K562 (cell line): ENCODE measurements at regions not wholly inside any gene's neighbourhood (a gene's known extent, or its start where the extent isn't known, plus 50 kb on each side); places are given as distances from the start of the nearest gene placed in this dataset.
A peak's percentile ranks its signal among the peaks of the same experiment; 100 is the strongest.

Source experiments
- ATAC-seq: fragments of 200-7000 bp; cut with Tn5 transposase; 3 replicates; pipeline ENCODE4 v1.9.1; 2020; ENCODE audit warnings: moderate library complexity
- BruUV-seq: library from RNA; stranded (reverse); fragments of 400-500 nt; replicated peaks from 2 replicates; lab custom pipeline; 2021; lab: Mats Ljungman, UMichigan
- CTCF ChIA-PET: fragments of 300-600 bp; formaldehyde crosslinking; extraction: SDS; loops from one replicate; lab custom pipeline; 2021; ENCODE audit warnings: low intra/inter-chr PET ratio; lab: Yijun Ruan, JAX
- POLR2A ChIA-PET: fragments of 300-600, 350-650 bp; sonication (Branson Sonifier 250); formaldehyde crosslinking; extraction: SDS; loops from one replicate; lab custom pipeline; 2021; ENCODE audit warnings: antibody characterized with exemption, inconsistent platforms; lab: Yijun Ruan, JAX
- DNase-seq, 4 experiments: peaks; one replicate each; pipeline versions ENCODE4 v3.0.0 to v3.0.0-alpha.2; 2011 to 2018; ENCODE audit warnings: low spot score in 3 of 4, mixed read lengths in 3 of 4; ENCODE audit errors: extremely low read depth in 1 of 4
- FAIRE-seq: peaks from 2 replicates; lab custom pipeline; 2011; peaks lifted over from hg19 to GRCh38; lab: Jason Lieb, UNC
- H2AFZ ChIP-seq: 2 replicates; pipeline ENCODE4 v1.6.0; 2011; ENCODE audit warnings: low read depth, low read length, control low read depth, inconsistent platforms
- H3K27ac ChIP-seq: fragments of 200-600 bp; 3 replicates; pipeline ENCODE4 v1.8.0; 2011; ENCODE audit warnings: low read depth, mild to moderate bottlenecking, control low read depth, inconsistent platforms, low read length, moderate library complexity, mixed read lengths; ENCODE audit errors: extremely low read depth
- H3K27me3 ChIP-seq, 2 experiments: fragments of 300-600 bp in 1 of 2; 2 replicates in 1 of 2; 3 replicates in 1 of 2; pipeline versions ENCODE4 v1.6.0 to v1.8.0; 2011; ENCODE audit warnings: inconsistent platforms in 2 of 2, low read length in 2 of 2, mild to moderate bottlenecking in 1 of 2, mixed read lengths in 1 of 2, moderate library complexity in 1 of 2; ENCODE audit not compliant: control insufficient read depth in 2 of 2, insufficient read depth in 2 of 2
- H3K36me3 ChIP-seq: fragments of 300-600 bp; 3 replicates; pipeline ENCODE4 v1.8.0; 2011; ENCODE audit warnings: mild to moderate bottlenecking, low read length, inconsistent platforms; ENCODE audit not compliant: control insufficient read depth, insufficient read depth
- H3K4me1 ChIP-seq, 2 experiments: fragments of 200-600 bp in 1 of 2; replicated peaks in 1 of 2; 2 replicates in 1 of 2; 3 replicates in 1 of 2; pipeline versions ENCODE4 v1.5.1 to v1.8.0; 2011; ENCODE audit warnings: inconsistent platforms in 2 of 2, low read length in 2 of 2, mild to moderate bottlenecking in 1 of 2, mixed read lengths in 1 of 2, moderate library complexity in 1 of 2; ENCODE audit not compliant: control insufficient read depth in 2 of 2, insufficient read depth in 2 of 2
- H3K4me2 ChIP-seq: 2 replicates; pipeline ENCODE4 v1.6.1; 2011; ENCODE audit warnings: low read length, control low read depth, inconsistent platforms, mixed read lengths; ENCODE audit not compliant: insufficient read depth
- H3K4me3 ChIP-seq: fragments of 200-600 bp; sonication (generic), shearing (Covaris generic); 2 replicates; pipeline ENCODE4 v1.5.1; 2016; ENCODE audit warnings: control low read depth, inconsistent platforms
- H3K79me2 ChIP-seq: fragments of 200-600 bp; 3 replicates; pipeline ENCODE4 v1.8.0; 2011; ENCODE audit warnings: low read length, inconsistent platforms; ENCODE audit not compliant: control insufficient read depth, insufficient read depth
- H3K9ac ChIP-seq, 2 experiments: 2 replicates each; pipeline versions ENCODE4 v1.6.0 to v1.6.1; 2011; ENCODE audit warnings: low read depth in 2 of 2, low read length in 2 of 2, control low read depth in 1 of 2, inconsistent platforms in 1 of 2, mild to moderate bottlenecking in 1 of 2, mixed read lengths in 1 of 2; ENCODE audit not compliant: insufficient read depth in 1 of 2
- H3K9me1 ChIP-seq: one replicate; pipeline ENCODE4 v1.6.0; 2011; ENCODE audit warnings: inconsistent platforms, mild to moderate bottlenecking, low read length, moderate library complexity; ENCODE audit not compliant: control insufficient read depth, insufficient read depth
- H3K9me3 ChIP-seq: replicated peaks from 2 replicates; pipeline ENCODE4 v1.5.1; 2011; ENCODE audit warnings: low read depth, low read length, inconsistent platforms; ENCODE audit not compliant: control insufficient read depth, insufficient read depth
- H4K20me1 ChIP-seq: replicated peaks from 2 replicates; pipeline ENCODE4 v1.6.1; 2011; ENCODE audit warnings: low read length, inconsistent platforms, mixed read lengths; ENCODE audit not compliant: control insufficient read depth, insufficient read depth
- ETV5 ChIP-seq: sonication (generic); formaldehyde crosslinking; IDR thresholded peaks from 2 replicates; pipeline ENCODE4 v1.4.0; 2020; ENCODE audit warnings: low read depth, mild to moderate bottlenecking, missing genetic modification reagents
- PTTG1 ChIP-seq: fragments of 450-650 bp; IDR thresholded peaks from 2 replicates; pipeline ENCODE4 v1.6.1; 2016; ENCODE audit warnings: low read depth, mild to moderate bottlenecking, missing genetic modification characterization, missing compliant biosample characterization
- RHOXF2B ChIP-seq: fragments of 250-450 bp; sonication (Bioruptor Pico); conservative IDR thresholded peaks from 2 replicates; pipeline ENCODE4 v1.5.1; 2021
- TCF15 ChIP-seq: fragments of 250-450 bp; sonication (Bioruptor Pico); IDR thresholded peaks from 2 replicates; pipeline ENCODE4 v1.8.0; 2022; ENCODE audit warnings: moderate library complexity, mild to moderate bottlenecking, inconsistent platforms
- ZKSCAN3 ChIP-seq: fragments of 250-450 bp; sonication (Bioruptor Pico); IDR thresholded peaks from 2 replicates; pipeline ENCODE4 v1.4.0; 2020
- ZNF561 ChIP-seq: fragments of 450-650 bp; formaldehyde crosslinking; conservative IDR thresholded peaks from 2 replicates; pipeline ENCODE4 v1.4.0; 2020; ENCODE audit warnings: mild to moderate bottlenecking, moderate library complexity
- ZNF586 ChIP-seq: fragments of 450-650 bp; formaldehyde crosslinking; conservative IDR thresholded peaks from 2 replicates; pipeline ENCODE4 v1.4.0; 2020; ENCODE audit warnings: mild to moderate bottlenecking, moderate library complexity
- WGBS: fragments of 100-300 bp; shearing (Covaris generic); methylation state at CpG from one replicate; pipeline ENCODE4 v1.1.6; 2016; ENCODE audit warnings: low coverage, mixed read lengths; ENCODE audit not compliant: insufficient coverage; ENCODE audit errors: missing lambda C conversion rate; 5-methylcytosine and 5-hydroxymethylcytosine counted together
- in situ Hi-C: fragments of 300-500 bp; cut with MboI; formaldehyde crosslinking; loops from 4 replicates; pipeline ENCODE4 v1.15.0; 2018; ENCODE audit warnings: inconsistent platforms, mixed read lengths
- intact Hi-C: fragments of 100-400 bp; cut with micrococcal nuclease; formaldehyde crosslinking; loops from 2 replicates; pipeline ENCODE4 v1.14.2; 2022

GRCh38 chr3:153892126-153892525, 229.1 kb upstream of the ARHGEF26 start:
- no TSS peak for BruUV-seq
- H3K27me3 ChIP-seq, result no peaks in the 10 kb centered on the region
- ChIA-PET CTCF (no interaction called here), POLR2A (no interaction called here)
- no peak overlapping the region for H3K4me3 ChIP-seq
- no peaks in the 10 kb centered on the region for H3K9me1 ChIP-seq
- in situ Hi-C loops, result no loop called here
- H3K9ac ChIP-seq, result no peak overlapping the region
- no peak overlapping the region for H3K27ac ChIP-seq
- intact Hi-C loops, result no loop called here
- H3K9me3 ChIP-seq, result no peaks in the 10 kb centered on the region
- ATAC-seq (no peak), FAIRE-seq (peak; percentile 75), DNase-seq (no peak)
- no peaks in the 10 kb centered on the region for H4K20me1 ChIP-seq
- no peaks in the 10 kb centered on the region for H3K79me2 ChIP-seq
- TF ChIP-seq TCF15 (no peak), PTTG1 (tag) (no peak)
- H3K36me3 ChIP-seq, result no peaks in the 10 kb centered on the region
- no peak overlapping the region for H3K4me2 ChIP-seq
- H3K4me1 ChIP-seq, result no peaks in the 10 kb centered on the region
- no peak overlapping the region for H2AFZ ChIP-seq
- WGBS, result 0% methylated on average over 5 of the region's 5 CpGs

GRCh38 chr3:153894857-153895256, 226.3 kb upstream of the ARHGEF26 start:
- 0% methylated on average over 1 of the region's 1 CpG for WGBS
- CTCF ChIA-PET, result no interaction called here

More at GRCh38 chr3:153894857-153895256, 226.3 kb upstream of the ARHGEF26 start:
- no peak overlapping the region for H3K4me2 ChIP-seq
- no TSS peak for BruUV-seq
- H3K9me3 ChIP-seq, result no peaks in the 10 kb centered on the region
- POLR2A ChIA-PET, result interaction anchor here (0.5 to 0.7 kb wide), 2 partner anchors 10 to 29 kb away, joined by 3 read pairs; no protein-coding TSS in a partner anchor
- in situ Hi-C loops (no loop called here), intact Hi-C loops (no loop called here)
- H3K4me1 ChIP-seq, result no peaks in the 10 kb centered on the region
- no peak for DNase-seq
- no peaks in the 10 kb centered on the region for H3K9me1 ChIP-seq
- H3K4me3 ChIP-seq, result no peak overlapping the region
- TF ChIP-seq ZNF561 (CRISPR knock-in tag), result no peak
- no peak for TF ChIP-seq ZKSCAN3
- no peak for TF ChIP-seq ZNF586 (CRISPR knock-in tag)
- no peak for TF ChIP-seq ETV5 (CRISPR knock-in tag)
- TF ChIP-seq RHOXF2B (CRISPR knock-in tag), result no peak
- H3K9ac ChIP-seq, result no peak overlapping the region
- no peak overlapping the region for H2AFZ ChIP-seq
- FAIRE-seq, result no peak
- no peaks in the 10 kb centered on the region for H3K27me3 ChIP-seq
- ATAC-seq, result no peak
- H4K20me1 ChIP-seq, result no peaks in the 10 kb centered on the region
- no peaks in the 10 kb centered on the region for H3K79me2 ChIP-seq
- no peaks in the 10 kb centered on the region for H3K36me3 ChIP-seq
- no peak overlapping the region for H3K27ac ChIP-seq
